HCT116 (cell line): ENCODE measurements at regions not wholly inside any gene's neighbourhood (a gene's known extent, or its start where the extent isn't known, plus 50 kb on each side); places are given as distances from the start of the nearest gene placed in this dataset.

Experiments used
- POLR2AphosphoS5 ChIP-seq: IDR thresholded peaks from 2 replicates; pipeline ENCODE4 v1.6.1; 2011; ENCODE audit warnings: mild to moderate bottlenecking, low read depth, low read length, moderate library complexity
- TF ChIP-seq, protein P1 (sequence below), 3 experiments: fragments of 200-600 bp in 1 of 3; sonication (generic) in 1 of 3; IDR thresholded peaks in 2 of 3; conservative IDR thresholded peaks in 1 of 3; 2 replicates each; pipeline ENCODE4 v1.5.1; 2012 to 2017; ENCODE audit warnings: low read depth in 2 of 3, low read length in 2 of 3, antibody characterized with exemption in 1 of 3, borderline replicate concordance in 1 of 3, control low read depth in 1 of 3, mild to moderate bottlenecking in 1 of 3, mixed read lengths in 1 of 3, mixed run types in 1 of 3, moderate library complexity in 1 of 3; ENCODE audit not compliant: insufficient read depth in 1 of 3

DNA sequence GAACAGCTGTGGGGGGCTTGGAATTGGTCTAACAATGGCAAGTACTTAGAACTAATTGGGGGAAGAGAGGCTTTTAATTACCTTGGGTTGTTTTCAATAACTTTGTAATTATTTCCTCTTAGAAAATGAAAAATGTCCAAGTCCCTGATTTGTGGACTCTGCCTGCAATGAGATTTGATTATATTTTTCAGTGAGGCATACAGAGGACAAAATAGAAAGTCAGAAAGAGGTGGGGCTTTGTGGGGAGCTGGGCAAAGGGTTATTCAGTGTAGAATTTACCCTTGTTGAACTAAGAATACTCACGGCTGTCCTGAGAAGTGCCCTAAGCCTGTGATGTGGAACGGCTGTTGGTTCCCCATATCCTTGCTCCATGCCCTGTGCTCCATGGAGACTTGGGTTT lies 153.0 kb downstream of the ICE1 start:
- TF ChIP-seq, protein P1, sequence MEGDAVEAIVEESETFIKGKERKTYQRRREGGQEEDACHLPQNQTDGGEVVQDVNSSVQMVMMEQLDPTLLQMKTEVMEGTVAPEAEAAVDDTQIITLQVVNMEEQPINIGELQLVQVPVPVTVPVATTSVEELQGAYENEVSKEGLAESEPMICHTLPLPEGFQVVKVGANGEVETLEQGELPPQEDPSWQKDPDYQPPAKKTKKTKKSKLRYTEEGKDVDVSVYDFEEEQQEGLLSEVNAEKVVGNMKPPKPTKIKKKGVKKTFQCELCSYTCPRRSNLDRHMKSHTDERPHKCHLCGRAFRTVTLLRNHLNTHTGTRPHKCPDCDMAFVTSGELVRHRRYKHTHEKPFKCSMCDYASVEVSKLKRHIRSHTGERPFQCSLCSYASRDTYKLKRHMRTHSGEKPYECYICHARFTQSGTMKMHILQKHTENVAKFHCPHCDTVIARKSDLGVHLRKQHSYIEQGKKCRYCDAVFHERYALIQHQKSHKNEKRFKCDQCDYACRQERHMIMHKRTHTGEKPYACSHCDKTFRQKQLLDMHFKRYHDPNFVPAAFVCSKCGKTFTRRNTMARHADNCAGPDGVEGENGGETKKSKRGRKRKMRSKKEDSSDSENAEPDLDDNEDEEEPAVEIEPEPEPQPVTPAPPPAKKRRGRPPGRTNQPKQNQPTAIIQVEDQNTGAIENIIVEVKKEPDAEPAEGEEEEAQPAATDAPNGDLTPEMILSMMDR (IDR thresholded peaks at IDR 0.05 in 2 of 3, conservative IDR thresholded peaks at IDR 0.05 in 1 of 3; ENCODE audit: borderline replicate concordance in 1 of 3, insufficient read depth in 1 of 3, low read depth in 2 of 3, low read length in 2 of 3): no peak
- no peak for TF ChIP-seq POLR2AphosphoS5
